Breast epithelium (tissue), 4 donors: ENCODE measurements at regions not wholly inside any gene's neighbourhood (a gene's known extent, or its start where the extent isn't known, plus 50 kb on each side); places are given as distances from the start of the nearest gene placed in this dataset.

Experiments
- DNase-seq, 2 donors: peaks; one replicate each; pipeline ENCODE4 v3.0.0-alpha.2; 2019; ENCODE audit warnings: low spot score in 2 of 2
- H3K27ac ChIP-seq, 2 donors: fragments of 200-600 bp; sonication (generic) in 1 of 2; one replicate each; pipeline ENCODE4 v1.5.1; 2016 to 2019; ENCODE audit warnings: mild to moderate bottlenecking in 1 of 2
- H3K27me3 ChIP-seq, 2 donors: fragments of 200-600 bp; sonication (generic) in 1 of 2; one replicate each; pipeline versions ENCODE4 v1.5.1 to v1.6.0; 2017 to 2019; ENCODE audit warnings: control low read depth in 1 of 2, mild to moderate bottlenecking in 1 of 2
- H3K36me3 ChIP-seq: fragments of 200-600 bp; one replicate; pipeline ENCODE4 v1.5.1; 2019
- H3K4me1 ChIP-seq, 2 donors: fragments of 200-600 bp; sonication (generic); one replicate each; pipeline ENCODE4 v1.5.1; 2016 to 2019; ENCODE audit warnings: control low read depth in 1 of 2
- H3K4me3 ChIP-seq, 3 donors: fragments of 200-600 bp; sonication (generic); 1 replicate in 2 of 3; 2 replicates in 1 of 3; pipeline ENCODE4 v1.5.1; 2016 to 2019; ENCODE audit warnings: mild to moderate bottlenecking in 3 of 3, moderate library complexity in 2 of 3
- H3K9me3 ChIP-seq, 2 donors: fragments of 200-600 bp; sonication (generic) in 1 of 2; one replicate each; pipeline ENCODE4 v1.5.1; 2016 to 2019; ENCODE audit warnings: control low read depth in 1 of 2
- CTCF ChIP-seq, 3 donors: fragments of 450-650 bp; IDR thresholded peaks; one replicate each; pipeline ENCODE4 v1.5.1; 2016 to 2017; ENCODE audit warnings: antibody characterized with exemption in 3 of 3, mild to moderate bottlenecking in 3 of 3, moderate library complexity in 3 of 3
- POLR2A ChIP-seq: fragments of 450-650 bp; IDR thresholded peaks from one replicate; pipeline ENCODE4 v1.6.1; 2016; ENCODE audit warnings: antibody characterized with exemption, mild to moderate bottlenecking, moderate library complexity
- POLR2AphosphoS5 ChIP-seq, 3 donors: sonication (generic); formaldehyde crosslinking; IDR thresholded peaks; one replicate each; pipeline ENCODE4 v1.6.1; 2017; ENCODE audit warnings: antibody characterized with exemption in 3 of 3
- intact Hi-C: fragments of 100-400 bp; cut with DNase I; formaldehyde crosslinking; loops from one replicate; pipeline ENCODE4 v1.15.1; 2023; ENCODE audit warnings: low total_unique reads

- H3K4me1 ChIP-seq: no peaks in the 10 kb centered on the region
- TF ChIP-seq CTCF (IDR thresholded peaks at IDR 0.05): no peak
- no peak for TF ChIP-seq POLR2A
- TF ChIP-seq POLR2AphosphoS5 (IDR thresholded peaks at IDR 0.05): no peak
- intact Hi-C loops: no loop called here
- H3K4me3 ChIP-seq: no peak overlapping the region
- no peak for DNase-seq
- no peaks in the 10 kb centered on the region for H3K27me3 ChIP-seq
- H3K36me3 ChIP-seq: no peaks in the 10 kb centered on the region
- no peak overlapping the region for H3K27ac ChIP-seq
- H3K9me3 ChIP-seq: no peaks in the 10 kb centered on the region
These were observed 205.5 kb downstream of the FBXO15 start for GRCh38 chr18:73942081-73942625.

GRCh38 chr18:73940721-73941120 is 206.9 kb downstream of the FBXO15 start:
- DNase-seq: no peak
- Histone ChIP-seq H3K9me3 (no peaks in the 10 kb centered on the region), H3K27ac (no peak overlapping the region), H3K27me3 (no peaks in the 10 kb centered on the region), H3K36me3 (no peaks in the 10 kb centered on the region), H3K4me3 (no peak overlapping the region), H3K4me1 (no peaks in the 10 kb centered on the region)
- TF ChIP-seq POLR2AphosphoS5 (IDR thresholded peaks at IDR 0.05) (no peak), POLR2A (no peak), CTCF (IDR thresholded peaks at IDR 0.05) (no peak)
- intact Hi-C loops: no loop called here

GRCh38 chr18:73939391-73939790 is 208.2 kb downstream of the FBXO15 start:
- H3K9me3 ChIP-seq: no peaks in the 10 kb centered on the region
- H3K27me3 ChIP-seq: no peaks in the 10 kb centered on the region
- intact Hi-C loops: no loop called here
- no peaks in the 10 kb centered on the region for H3K36me3 ChIP-seq
- no peak for DNase-seq
- no peak overlapping the region for H3K4me3 ChIP-seq
- H3K27ac ChIP-seq: no peak overlapping the region
- no peaks in the 10 kb centered on the region for H3K4me1 ChIP-seq
- TF ChIP-seq CTCF (IDR thresholded peaks at IDR 0.05) (no peak), POLR2A (no peak), POLR2AphosphoS5 (IDR thresholded peaks at IDR 0.05) (no peak)

GRCh38 chr18:73933685-73934084 is 213.9 kb downstream of the FBXO15 start:
- no peak overlapping the region for H3K27ac ChIP-seq

GRCh38 chr18:73932976-73933375 is 214.7 kb downstream of the FBXO15 start:
- TF ChIP-seq POLR2AphosphoS5 (IDR thresholded peaks at IDR 0.05) (no peak), CTCF (IDR thresholded peaks at IDR 0.05) (no peak), POLR2A (no peak)
- Histone ChIP-seq H3K9me3 (no peaks in the 10 kb centered on the region), H3K27ac (no peak overlapping the region), H3K4me3 (no peak overlapping the region), H3K4me1 (no peaks in the 10 kb centered on the region), H3K27me3 (no peaks in the 10 kb centered on the region), H3K36me3 (no peaks in the 10 kb centered on the region)
- intact Hi-C loops: no loop called here
- DNase-seq: no peak

More at GRCh38 chr18:73933685-73934084, 213.9 kb downstream of the FBXO15 start:
- DNase-seq: no peak
- Histone ChIP-seq H3K9me3 (no peaks in the 10 kb centered on the region), H3K27me3 (no peaks in the 10 kb centered on the region), H3K4me3 (no peak overlapping the region), H3K4me1 (no peaks in the 10 kb centered on the region), H3K36me3 (no peaks in the 10 kb centered on the region)
- TF ChIP-seq POLR2A (no peak), POLR2AphosphoS5 (IDR thresholded peaks at IDR 0.05) (no peak), CTCF (IDR thresholded peaks at IDR 0.05) (no peak)
- intact Hi-C loops: no loop called here
